ENCODE measurements at regions not wholly inside any gene's neighbourhood (a gene's known extent, or its start where the extent isn't known, plus 50 kb on each side); places are given as distances from the start of the nearest gene placed in this dataset.
"Not testable (repeated sequence)": the region's sequence is repeated elsewhere in the genome, so short reads cannot be mapped to it uniquely, and the experiment has no call there.

DNA sequence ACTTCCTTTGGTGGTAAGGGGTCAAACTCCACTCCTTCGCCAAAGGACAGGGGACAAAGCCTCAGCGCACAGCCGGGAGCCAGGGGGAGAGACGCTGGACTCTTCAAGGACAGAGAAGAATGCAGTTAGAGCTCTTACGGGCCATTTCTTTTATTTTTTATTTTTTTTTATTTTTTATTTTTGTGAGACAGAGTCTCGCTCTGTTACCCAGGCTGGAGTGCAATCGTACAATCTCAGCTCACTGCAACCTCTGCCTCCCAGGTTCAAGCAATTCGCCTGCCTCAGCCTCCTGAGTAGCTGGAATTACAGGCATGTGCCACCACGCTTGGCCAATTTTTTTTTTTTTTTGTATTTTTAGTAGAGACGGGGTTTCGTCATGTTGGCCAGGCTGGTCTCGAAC, 93.2 kb upstream of the RPH3AL start, which contains the start of gene RFLNB:
Gene RFLNB, minus strand, starts transcription at position 101 of the 400 bp plus-strand sequence.
- not testable (repeated sequence) for DNase-seq (ENCODE audit: low read depth in 3 of 3)

DNA sequence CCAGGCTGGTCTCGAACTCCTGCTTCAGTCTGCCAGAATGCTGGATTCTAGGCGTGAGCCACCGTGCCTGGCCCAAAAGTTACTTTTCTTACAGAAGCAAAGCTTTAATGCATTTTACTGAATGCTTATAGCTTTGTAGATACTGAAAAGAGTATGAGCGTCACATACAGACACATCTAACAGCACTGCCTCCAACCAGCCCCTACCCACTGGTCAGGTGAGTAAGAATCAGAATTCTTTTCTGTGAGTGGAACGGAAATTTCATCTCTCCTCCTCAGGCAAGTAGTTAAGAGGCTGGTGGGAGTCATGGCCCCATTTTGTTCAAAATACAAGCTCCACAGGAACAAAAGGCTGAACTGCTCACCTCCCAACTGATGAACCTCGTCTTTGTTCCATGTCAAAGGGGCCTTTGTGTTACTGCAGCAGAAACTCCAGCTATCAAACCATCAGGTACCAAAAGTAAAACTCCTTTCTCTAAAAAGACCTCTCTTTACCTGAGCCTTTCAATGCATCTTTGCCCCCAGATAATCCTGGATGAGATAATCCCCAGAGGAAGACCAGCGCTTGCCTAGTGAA, 92.4 kb upstream of the RPH3AL start:
- no peak for DNase-seq (ENCODE audit: low read depth in 3 of 3)

DNA sequence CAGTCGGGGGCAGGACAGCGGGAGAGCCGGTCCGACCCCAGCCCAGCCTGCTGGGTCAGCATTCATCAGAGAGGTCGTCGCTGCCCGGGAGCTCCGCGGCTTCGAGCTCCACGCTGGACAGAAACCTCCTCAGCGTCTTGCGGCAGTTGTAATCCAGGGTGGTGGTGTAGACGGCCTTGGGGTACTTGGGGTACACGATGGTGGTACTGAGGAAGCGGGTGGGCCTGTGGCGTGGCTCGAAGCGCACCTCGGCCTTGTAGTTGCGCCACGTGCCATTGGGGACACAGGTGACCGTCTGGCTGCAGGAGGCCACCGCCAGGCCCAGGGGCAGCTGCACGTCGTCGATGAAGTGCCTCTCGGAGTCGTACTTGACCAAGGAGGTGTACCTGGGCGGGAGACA, 90.5 kb upstream of the RPH3AL start:
- DNase-seq (ENCODE audit: low read depth in 3 of 3), result no peak

DNA sequence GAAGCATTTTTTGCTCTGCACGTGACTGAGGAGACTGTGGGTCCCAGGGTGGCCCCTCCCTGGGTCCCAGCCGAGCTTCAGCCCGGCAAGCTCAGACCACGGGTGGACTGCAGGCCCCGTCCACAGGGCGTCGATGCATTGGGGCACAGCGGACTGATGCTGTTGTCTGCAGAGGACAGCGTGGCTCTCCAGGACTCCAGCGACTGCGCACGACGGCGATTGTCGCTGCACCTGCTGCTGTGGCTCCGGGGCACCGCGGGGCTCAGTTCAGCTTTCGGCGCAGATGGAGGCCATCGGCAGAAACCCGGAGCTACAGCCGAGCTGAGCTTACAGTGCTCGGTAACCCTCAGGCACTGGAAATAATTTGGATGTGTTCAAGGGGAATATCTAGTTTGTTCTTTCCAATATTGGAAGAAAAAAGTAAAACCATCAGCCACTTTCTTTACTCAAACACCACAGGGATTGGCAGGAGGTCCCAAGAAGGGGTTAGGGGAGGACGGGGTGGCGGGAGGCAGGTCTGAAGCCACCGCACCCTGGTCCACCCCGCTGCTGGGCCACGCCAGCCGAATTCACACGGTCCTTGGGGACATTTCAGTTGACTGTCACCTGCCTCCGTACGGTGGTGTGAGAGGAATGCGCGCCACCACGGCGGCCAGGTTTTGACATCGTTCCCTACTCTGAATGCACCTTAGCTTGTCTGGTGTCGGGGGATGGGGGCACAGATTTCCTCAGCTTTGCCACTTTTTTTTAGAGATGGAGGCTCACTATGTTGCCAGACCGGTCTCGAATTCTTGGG, 88.7 kb upstream of the RPH3AL start:
- DNase-seq (ENCODE audit: low read depth in 3 of 3), result no peak

DNA sequence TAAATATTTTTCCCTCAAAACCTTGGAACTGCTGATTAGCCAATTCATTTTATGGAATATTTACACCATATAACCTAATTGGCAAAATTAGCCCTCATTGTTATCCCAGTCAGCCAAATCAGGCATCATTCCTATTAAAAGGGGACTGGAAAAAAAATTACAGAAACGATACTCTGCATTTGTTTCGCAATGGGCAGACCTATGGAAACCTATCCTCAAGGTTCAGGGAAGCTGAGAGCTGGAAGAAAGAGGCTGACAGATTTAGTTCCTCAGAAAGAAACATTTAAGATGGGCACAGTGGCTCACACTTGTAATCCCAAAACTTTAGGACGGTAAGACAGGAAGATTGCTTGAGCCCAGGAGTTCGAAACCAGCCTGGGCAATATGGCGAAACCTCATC, 85.6 kb upstream of the RPH3AL start:
- no peak for DNase-seq (ENCODE audit: low read depth in 3 of 3)

DNA sequence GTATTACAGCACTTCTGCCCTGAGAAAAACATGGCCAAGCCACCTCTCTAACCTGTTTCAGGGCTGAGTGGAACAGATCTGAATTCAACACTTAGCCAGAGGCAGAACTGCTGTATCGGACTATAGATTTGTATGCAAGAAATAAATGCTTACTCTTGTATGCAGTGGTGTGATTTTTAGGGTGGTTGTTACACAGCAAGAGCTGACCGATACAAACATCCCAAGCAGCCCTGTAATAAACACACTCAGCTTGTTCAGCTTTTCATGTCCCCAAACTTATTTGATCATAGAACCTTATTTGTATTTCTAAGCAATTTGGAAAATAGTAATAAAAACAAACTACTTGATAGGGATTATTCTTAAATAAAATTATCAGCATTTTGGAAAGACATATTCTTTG, 84.9 kb upstream of the RPH3AL start:
- DNase-seq (ENCODE audit: low read depth in 3 of 3), result no peak

DNA sequence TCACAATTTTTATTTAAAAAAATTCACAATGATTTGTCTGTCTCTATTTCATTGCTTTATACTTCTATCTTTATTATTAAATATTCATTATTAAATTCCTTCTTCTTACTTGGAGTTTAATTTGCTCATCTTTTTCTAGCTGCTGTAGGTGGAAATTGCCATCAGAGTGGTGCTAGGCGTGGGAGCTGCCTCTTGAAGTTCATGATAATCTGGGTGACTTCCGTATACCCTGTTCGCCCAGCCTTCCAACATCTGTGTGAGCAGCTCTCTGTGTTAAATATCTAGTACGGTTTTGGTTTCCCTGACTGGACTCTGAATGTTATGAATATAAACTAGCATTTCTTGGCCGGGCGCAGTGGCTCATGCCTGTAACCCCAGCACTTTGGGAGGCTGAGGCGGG, 84.0 kb upstream of the RPH3AL start:
- DNase-seq (ENCODE audit: low read depth in 3 of 3), result no peak

DNA sequence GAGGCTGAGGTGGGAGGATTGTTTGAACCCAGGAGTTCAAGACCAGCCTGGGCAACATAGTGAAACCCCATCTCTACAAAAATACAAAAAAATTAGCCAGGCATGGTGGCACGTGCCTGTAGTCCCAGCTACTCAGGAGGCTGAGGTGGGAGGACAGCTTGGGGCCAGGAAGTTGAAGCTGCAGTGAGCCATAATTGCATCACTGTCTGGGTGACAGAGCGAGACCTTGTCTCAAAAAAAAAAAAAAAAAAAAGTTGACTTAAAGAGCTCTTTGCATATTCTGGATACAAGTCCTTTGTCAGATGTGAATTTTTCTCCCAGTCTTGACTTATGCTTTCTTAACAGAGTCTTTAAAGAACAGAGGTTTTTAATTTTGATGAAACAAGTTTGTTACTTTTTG, 79.9 kb upstream of the RPH3AL start:
- not testable (repeated sequence) for DNase-seq (ENCODE audit: low read depth in 3 of 3)

DNA sequence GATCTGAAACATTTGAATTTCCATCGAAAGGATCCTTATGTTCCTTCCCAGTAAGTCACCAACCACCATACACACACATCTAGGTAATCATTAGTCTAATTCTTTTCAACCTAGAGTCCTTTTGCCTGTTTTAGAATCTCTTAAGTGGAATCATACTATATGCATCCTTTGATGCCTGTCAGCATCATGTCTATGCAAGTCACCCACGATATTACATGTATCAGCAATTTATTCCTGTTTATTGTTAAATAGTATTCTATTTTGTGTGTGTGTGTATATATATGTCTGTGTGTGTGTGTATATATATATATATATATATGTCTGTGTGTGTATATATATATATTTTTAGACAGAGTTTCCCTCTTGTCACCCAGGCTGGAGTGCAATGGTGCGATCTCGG, 78.9 kb upstream of the RPH3AL start:
- no peak for DNase-seq (ENCODE audit: low read depth in 3 of 3)

DNA sequence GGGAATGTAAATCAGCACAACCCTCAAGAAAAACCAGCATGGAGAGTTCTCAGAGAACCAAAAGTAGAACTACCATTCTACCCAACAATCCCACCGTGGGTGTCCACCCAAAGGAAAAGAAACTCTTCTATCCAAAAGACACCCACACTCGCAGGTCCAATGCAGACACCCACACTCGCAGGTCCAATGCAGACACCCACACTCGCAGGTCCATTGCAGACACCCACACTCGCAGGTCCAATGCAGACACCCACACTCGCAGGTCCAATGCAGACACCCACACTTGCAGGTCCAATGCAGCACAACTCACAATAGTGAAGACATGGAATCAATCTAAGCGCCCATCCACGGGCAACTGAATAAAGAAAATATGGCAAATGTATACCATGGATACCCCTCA, 77.0 kb upstream of the RPH3AL start:
- no peak for DNase-seq (ENCODE audit: low read depth in 3 of 3)

DNA sequence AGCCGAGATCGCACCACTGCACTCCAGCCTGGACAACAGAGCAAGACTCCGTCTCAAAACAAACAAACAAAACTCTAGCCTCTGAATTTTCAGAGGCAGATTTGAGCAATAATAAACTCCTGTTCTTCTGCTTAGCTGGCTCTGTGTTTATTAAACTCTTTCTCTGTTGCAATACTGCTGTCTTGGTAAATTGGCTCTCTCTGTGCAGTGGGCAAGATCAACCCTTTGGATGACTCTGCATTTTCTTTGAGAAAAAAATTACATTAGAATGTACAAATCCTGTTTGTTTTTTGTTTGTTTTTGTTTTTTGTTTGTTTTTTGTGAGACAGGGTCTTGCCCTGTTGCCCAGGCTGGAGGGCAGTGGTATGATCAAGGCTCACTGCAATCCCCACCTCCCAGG, 75.8 kb upstream of the RPH3AL start:
- no peak for DNase-seq (ENCODE audit: low read depth in 3 of 3)

DNA sequence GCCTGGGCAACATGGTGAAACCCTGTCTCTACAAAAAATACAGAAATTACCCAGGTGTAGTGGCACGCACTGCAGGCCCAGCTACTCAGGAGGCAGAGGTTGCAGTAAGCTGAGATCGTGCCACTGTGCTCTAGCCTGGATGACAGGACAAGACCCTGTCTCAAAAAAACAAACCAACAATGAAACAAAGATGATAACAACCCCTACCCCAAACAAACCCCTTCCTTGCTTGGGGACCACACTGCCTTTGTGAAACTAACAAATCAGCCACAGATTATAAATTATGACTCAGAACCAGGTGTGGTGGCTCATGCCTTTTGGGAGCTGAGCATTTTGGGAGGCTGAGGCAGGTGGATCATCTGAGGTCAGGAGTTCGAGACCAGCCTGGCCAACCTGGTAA, 75.3 kb upstream of the RPH3AL start:
- DNase-seq (ENCODE audit: low read depth in 3 of 3), result no peak

DNA sequence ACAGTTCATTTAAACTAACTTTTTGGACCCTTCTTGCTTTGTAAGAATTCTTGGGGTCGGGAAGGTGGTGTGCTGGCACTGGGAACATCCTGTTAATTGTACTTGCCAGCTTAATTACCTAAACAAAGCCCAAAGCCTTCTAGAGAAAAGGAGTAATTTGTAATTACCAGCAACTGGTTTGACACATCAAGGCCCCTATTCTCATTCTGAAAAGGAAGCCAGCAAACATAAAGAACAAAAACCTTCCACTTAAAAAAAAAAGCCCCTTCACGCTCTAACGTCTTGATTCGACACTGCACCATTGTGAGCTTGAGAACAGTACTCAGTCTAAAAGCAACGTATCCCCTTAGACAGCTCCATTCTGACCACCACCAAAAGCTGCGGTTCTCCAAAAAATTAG, 74.7 kb upstream of the RPH3AL start:
- no peak for DNase-seq (ENCODE audit: low read depth in 3 of 3)

DNA sequence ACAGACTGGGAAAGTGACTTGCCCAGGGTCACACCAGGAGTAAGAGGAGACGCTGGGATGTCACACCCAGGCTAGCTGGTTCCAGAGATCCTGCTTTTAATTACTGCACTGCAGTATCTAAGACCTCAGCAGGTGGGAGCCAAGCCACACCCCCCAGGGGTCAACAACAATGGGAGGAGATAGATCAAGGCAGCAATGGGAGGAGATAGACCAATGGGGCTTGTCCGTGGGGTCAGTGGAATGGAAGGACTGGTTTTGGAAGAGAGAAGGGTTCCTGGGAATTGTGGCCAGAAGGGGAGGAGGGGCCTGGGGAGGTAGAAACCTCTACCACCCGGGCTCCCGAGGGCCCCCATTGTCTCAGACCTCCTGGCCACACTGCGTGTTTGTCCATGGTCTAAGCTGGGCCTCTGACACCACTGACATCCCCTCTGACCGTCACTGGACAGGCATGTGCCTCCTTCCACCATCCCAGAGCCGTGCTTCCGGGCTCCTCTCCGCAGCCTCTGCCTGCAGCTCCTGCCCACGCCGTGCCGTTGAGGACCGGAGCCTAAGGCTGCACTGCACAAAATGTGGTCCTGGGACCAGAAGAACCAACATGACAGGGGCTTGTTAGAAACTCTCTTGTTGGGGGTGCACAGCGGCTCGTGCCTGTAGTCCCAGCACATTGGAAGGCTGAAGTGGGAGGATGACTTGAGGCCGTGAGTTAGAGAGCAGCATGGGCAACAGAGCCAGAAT, 69.8 kb upstream of the RPH3AL start:
- no peak for DNase-seq (ENCODE audit: low read depth in 3 of 3)

DNA sequence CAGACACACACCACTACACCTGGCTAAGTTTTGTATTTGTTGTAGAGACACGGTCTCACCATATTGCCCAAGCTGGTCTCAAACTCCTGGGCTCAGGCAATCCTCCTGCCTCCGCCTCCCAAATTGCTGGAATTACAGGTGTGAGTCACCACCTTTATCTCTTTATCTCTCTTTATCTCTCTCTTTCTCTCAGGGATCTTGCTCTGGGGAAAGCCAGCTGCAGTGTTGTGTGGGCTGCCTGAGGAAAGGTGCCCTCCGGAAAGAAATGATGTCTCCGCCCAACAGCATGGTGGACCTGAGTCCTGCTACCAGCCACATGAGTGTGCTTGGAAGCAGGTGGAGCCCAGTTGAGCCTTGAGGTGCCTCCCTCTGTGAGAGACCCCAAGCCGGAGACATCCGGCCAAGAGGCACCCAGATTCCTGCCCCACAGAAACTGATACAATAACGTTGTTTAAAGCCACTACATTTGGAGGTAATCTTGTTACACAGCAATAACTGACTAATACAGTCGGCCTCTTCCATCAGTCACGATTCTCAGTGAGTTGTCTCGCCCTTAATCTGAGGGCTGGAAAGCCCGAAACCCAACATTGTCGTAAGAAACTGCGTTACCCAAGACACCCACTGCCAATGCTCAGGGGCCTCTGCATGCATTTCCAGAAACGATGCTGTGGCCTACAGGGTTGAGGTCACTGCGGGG, 68.0 kb upstream of the RPH3AL start:
- no peak for DNase-seq (ENCODE audit: low read depth in 3 of 3)

DNA sequence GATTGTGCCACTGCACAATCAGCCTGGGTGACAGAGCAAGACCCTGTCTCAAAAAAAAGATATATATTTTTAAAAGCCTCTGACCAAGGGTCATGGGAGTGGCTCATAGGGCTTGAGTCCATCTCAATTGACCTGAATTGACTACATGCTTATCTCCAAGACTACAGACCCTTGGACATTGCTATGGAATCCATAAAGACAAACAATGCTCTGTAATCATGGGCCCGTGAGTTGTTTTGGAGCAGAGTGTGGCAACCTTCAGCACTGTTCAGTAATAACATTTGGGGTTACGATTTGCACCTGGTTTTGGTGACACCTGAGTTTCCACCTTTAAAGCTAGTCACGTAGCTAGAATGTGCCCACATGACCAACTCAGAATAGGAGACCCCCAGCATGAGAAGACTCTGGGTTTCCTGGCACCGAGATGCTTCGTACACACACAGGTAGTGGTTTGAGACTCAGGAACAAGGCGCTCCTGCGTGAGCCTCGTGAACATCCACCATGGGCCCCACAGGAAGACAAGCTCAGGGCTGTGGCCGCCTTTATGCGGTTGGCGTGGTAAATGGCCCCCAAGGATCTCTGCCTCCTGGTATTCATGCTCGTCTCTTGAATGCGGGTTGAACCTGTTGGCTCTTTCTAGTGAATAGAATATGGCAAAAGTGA, 66.6 kb upstream of the RPH3AL start:
- DNase-seq (ENCODE audit: low read depth in 3 of 3), result no peak

DNA sequence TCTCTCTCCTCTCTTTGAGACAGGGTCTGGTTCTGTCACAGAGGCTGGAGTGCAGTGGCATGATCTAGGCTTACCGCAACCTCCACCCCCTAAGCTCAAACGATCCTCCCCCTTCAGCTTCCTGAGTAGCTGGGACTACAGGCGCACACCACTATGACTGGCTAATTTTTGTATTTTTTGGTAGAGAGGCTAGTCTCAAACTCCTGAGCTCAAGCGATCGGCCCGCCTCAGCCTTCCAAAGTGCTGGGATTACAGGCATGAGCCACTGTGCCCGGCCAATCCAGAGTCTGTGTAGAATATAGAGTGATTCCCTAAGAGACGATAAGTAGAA, 65.8 kb upstream of the RPH3AL start:
- DNase-seq (ENCODE audit: low read depth in 3 of 3), result no peak

DNA sequence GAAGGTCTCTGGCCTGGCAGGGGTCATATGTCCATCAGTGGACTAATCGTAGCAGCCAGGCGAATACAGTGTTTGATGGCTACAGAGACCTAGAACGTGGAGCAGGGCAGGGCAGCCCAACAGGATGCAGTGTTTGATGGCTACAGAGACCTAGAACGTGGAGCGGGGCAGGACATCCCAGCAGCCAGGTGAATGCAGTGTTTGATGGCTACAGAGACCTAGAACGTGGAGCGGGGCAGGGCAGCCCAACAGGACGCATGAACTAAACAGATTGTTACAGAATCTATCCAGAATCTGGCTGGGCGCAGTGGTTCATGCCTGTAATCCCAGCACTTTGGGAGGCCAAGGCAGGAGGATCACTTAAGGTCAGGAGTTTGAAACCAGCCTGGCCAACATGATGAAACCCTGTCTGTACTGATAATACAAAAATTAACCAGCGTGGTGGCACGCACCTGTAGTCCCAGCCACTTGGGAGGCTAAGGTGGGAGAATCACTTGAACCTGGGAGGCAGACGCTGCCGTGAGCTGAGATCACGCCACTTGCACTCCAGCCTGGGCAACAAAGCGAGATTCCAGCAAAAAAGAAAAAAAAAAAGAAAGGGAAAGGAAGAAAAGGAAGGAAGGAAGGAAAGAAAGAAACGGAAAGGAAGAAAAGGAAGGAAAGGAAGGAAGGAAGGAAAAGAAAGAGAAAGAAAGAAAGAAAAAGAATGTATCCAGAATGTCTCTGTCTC, 65.2 kb upstream of the RPH3AL start:
- DNase-seq (ENCODE audit: low read depth in 3 of 3), result no peak

DNA sequence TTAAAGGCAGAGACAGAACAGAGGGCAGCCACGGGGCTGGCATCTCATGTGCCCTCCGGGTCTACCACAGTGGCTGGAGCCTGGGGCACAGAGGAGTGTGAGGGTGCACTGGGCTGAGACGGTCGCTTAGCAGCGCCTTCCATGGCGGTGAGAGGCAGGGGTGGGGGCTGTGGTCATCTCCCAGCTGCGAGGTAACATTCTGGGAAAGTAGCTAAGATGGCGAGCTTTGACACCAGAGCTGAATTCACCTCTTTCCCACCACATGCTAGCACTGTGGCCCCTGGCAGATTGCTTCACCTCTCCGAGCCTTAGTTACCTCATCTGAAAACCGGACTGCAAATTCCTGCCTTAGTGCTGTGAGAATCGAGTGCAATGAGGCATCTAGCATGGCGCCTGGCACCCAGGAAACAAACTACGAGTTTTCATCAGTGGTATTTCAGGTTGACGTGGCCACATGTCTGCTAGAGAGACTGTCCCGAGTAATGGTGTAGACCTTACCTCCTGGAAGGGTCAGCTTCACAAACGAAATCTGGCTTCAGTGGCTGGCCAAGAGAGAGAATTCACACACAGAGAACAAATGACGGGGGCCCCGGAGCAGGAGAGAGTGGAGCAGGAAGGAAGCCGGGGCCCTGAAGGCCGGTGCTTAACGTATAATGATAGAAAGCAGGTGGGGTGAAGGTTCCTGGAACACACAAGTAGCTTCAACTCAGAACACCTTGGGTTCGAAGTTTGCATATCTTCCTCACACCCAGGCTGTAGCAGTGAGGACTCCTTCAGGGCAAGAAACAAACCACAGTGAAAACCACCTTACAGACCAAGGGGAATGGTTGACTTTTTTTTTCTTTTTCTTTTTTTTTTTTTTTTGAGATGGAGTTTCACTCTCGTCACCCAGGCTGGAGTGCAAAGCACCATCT, 63.9 kb upstream of the RPH3AL start:
- no peak for DNase-seq (ENCODE audit: low read depth in 3 of 3)

DNA sequence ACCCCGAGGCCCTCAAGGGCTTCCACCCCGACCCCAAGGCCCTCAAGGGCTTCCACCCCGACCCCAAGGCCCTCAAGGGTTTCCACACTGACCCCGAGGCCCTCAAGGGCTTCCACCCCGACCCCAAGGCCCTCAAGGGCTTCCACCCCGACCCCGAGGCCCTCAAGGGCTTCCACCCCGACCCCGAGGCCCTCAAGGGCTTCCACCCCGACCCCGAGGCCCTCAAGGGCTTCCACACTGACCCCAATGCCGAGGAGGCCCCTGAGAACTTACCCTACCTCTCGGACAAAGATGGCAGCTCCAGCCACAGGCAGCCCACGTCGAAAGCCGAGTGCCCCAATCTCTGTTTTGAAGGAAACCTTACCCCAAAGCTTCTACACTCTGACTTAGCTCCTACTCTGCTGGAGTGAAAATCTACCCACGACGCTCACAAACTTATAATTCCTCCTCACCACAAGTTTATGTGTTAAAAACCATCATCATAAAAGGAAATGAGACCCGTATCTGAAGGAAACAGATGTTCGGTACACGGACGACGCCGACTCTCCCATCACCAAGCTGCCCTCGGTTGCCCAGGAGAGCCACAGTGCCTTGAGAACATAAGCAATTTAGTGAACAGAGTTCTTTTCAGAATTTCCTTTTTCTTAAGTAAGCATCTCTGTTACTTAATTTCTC, 61.2 kb upstream of the RPH3AL start:
- DNase-seq (ENCODE audit: low read depth in 3 of 3), result no peak

All from stimulated activated CD4-positive, alpha-beta T cell treated with anti-CD3 and anti-CD28 coated beads, TNF-alpha, amount 100 ng/mL, for 48 hours (primary cell).